Panc1 (cell line): ENCODE measurements at regions not wholly inside any gene's neighbourhood (a gene's known extent, or its start where the extent isn't known, plus 50 kb on each side); places are given as distances from the start of the nearest gene placed in this dataset.

ENCODE experiments used
- ATAC-seq: fragments of 200-7000 bp; cut with Tn5 transposase; 2 replicates; pipeline ENCODE4 v1.9.1; 2020; ENCODE audit warnings: mild to moderate bottlenecking, moderate library complexity
- BruUV-seq: library from RNA; stranded (reverse); fragments of 400-500 nt; replicated peaks from 2 replicates; lab custom pipeline; 2021; lab: Mats Ljungman, UMichigan
- CTCF ChIA-PET: fragments of 300-600 bp; sonication (Branson Sonifier 250); formaldehyde crosslinking; loops from one replicate; lab custom pipeline; 2022; ENCODE audit warnings: antibody characterized with exemption; lab: Charles Lee
- POLR2A ChIA-PET: fragments of 300-600 bp; sonication (Branson Sonifier 250); formaldehyde crosslinking; loops from one replicate; lab custom pipeline; 2022; ENCODE audit warnings: antibody characterized with exemption; lab: Charles Lee
- DNase-seq: peaks from one replicate; pipeline ENCODE4 v3.0.0-alpha.2; 2010; ENCODE audit warnings: low read depth, low spot score
- H3K27ac ChIP-seq: 2 replicates; pipeline ENCODE4 v1.5.1; 2011; ENCODE audit warnings: mild to moderate bottlenecking, low read length, inconsistent platforms
- H3K27me3 ChIP-seq: fragments of 200-500 bp; sonication (Bioruptor generic); 2 replicates; pipeline ENCODE4 v1.6.0; 2014; ENCODE audit warnings: low read length, inconsistent platforms; ENCODE audit not compliant: control insufficient read depth, insufficient read depth
- H3K36me3 ChIP-seq: fragments of 200-500 bp; sonication (Bioruptor generic); 2 replicates; pipeline ENCODE4 v1.5.1; 2014; ENCODE audit warnings: inconsistent platforms, mild to moderate bottlenecking, low read length, moderate library complexity; ENCODE audit not compliant: control insufficient read depth, insufficient read depth
- H3K4me1 ChIP-seq: 2 replicates; pipeline ENCODE4 v1.5.1; 2011; ENCODE audit warnings: inconsistent platforms, mild to moderate bottlenecking, low read length, moderate library complexity; ENCODE audit not compliant: control insufficient read depth, insufficient read depth
- H3K4me3 ChIP-seq, 2 experiments: 2 replicates each; pipeline ENCODE4 v1.5.1; 2011 to 2012; ENCODE audit warnings: low read depth in 2 of 2, low read length in 2 of 2, mild to moderate bottlenecking in 2 of 2, inconsistent platforms in 1 of 2, moderate library complexity in 1 of 2
- H3K9me3 ChIP-seq: fragments of 200-500 bp; sonication (Bioruptor generic); 2 replicates; pipeline ENCODE4 v1.5.1; 2014; ENCODE audit warnings: low read depth, mild to moderate bottlenecking, inconsistent platforms, low read length, moderate library complexity; ENCODE audit not compliant: control insufficient read depth, insufficient read depth
- CTCF ChIP-seq: fragments of 450-650 bp; IDR thresholded peaks from 2 replicates; pipeline ENCODE4 v1.5.1; 2017; ENCODE audit warnings: mild to moderate bottlenecking
- POLR2AphosphoS5 ChIP-seq: IDR thresholded peaks from 2 replicates; pipeline ENCODE4 v1.6.1; 2012; ENCODE audit warnings: mild to moderate bottlenecking, low read depth, low read length, moderate library complexity
- REST ChIP-seq, 2 experiments: IDR thresholded peaks; 2 replicates each; pipeline ENCODE4 v1.6.1; 2011 to 2012; ENCODE audit warnings: low read depth in 2 of 2, control low read depth in 1 of 2, low read length in 1 of 2, mild to moderate bottlenecking in 1 of 2, moderate library complexity in 1 of 2; ENCODE audit not compliant: insufficient read depth in 1 of 2
- SIN3A ChIP-seq: IDR thresholded peaks from 2 replicates; pipeline ENCODE4 v1.6.1; 2012; ENCODE audit warnings: low read depth, mild to moderate bottlenecking, low read length, moderate library complexity, borderline replicate concordance; ENCODE audit not compliant: insufficient read depth
- TCF7L2 ChIP-seq: IDR thresholded peaks from 2 replicates; pipeline ENCODE4 v1.6.1; 2011; ENCODE audit warnings: mild to moderate bottlenecking, low read depth, low read length, inconsistent platforms
- in situ Hi-C: cut with HindIII; loops from 2 replicates; pipeline ENCODE4 v1.10.0; 2016; ENCODE audit warnings: low sequenced_read_pairs, low pct_unique_long_range_greater_than_20kb
- intact Hi-C: fragments of 100-400 bp; cut with micrococcal nuclease; formaldehyde crosslinking; loops from one replicate; pipeline ENCODE4 v1.10.0; 2022; ENCODE audit not compliant: unreplicated experiment

- in situ Hi-C loops, result no loop called here
- POLR2A ChIA-PET, result no interaction called here
These were observed 146.1 kb downstream of the EDN1 start for GRCh38 chr6:12436224-12436623.

GRCh38 chr6:12436683-12437082 is 146.5 kb downstream of the EDN1 start:
- no peak for ATAC-seq
- H3K27me3 ChIP-seq, result no peaks in the 10 kb centered on the region
- no peaks in the 10 kb centered on the region for H3K36me3 ChIP-seq
- TF ChIP-seq SIN3A (no peak), CTCF (no peak), TCF7L2 (no peak), POLR2AphosphoS5 (no peak), REST (IDR thresholded peaks at IDR 0.05; ENCODE audit: insufficient read depth in 1 of 2, low read depth in 2 of 2, low read length in 1 of 2) (no peak)
- no peaks in the 10 kb centered on the region for H3K4me1 ChIP-seq
- in situ Hi-C loops (no loop called here), intact Hi-C loops (no loop called here)
- H3K9me3 ChIP-seq, result peaks cover 10% of the 10 kb centered on the region
- CTCF ChIA-PET, result no interaction called here
- no peak overlapping the region for H3K4me3 ChIP-seq
- no peak for DNase-seq
- BruUV-seq, result no TSS peak
- POLR2A ChIA-PET, result no interaction called here
- H3K27ac ChIP-seq, result peak overlapping the region; percentile 26; the same call in 1 of the 2 replicates

More at GRCh38 chr6:12436224-12436623, 146.1 kb downstream of the EDN1 start:
- TF ChIP-seq SIN3A (no peak), REST (IDR thresholded peaks at IDR 0.05; ENCODE audit: insufficient read depth in 1 of 2, low read depth in 2 of 2, low read length in 1 of 2) (no peak), CTCF (no peak), POLR2AphosphoS5 (no peak)
- no peak overlapping the region for H3K27ac ChIP-seq
- ATAC-seq (no peak), DNase-seq (no peak)
- H3K27me3 ChIP-seq, result no peaks in the 10 kb centered on the region
- H3K4me3 ChIP-seq, result no peak overlapping the region
- BruUV-seq, result no TSS peak
- peaks cover 10% of the 10 kb centered on the region for H3K9me3 ChIP-seq
- intact Hi-C loops, result no loop called here
- CTCF ChIA-PET, result no interaction called here
- no peaks in the 10 kb centered on the region for H3K4me1 ChIP-seq
- H3K36me3 ChIP-seq, result no peaks in the 10 kb centered on the region
